ENCODE measurements at regions not wholly inside any gene's neighbourhood (a gene's known extent, or its start where the extent isn't known, plus 50 kb on each side); places are given as distances from the start of the nearest gene placed in this dataset.
"Not testable (repeated sequence)": the region's sequence is repeated elsewhere in the genome, so short reads cannot be mapped to it uniquely, and the experiment has no call there.

DNA sequence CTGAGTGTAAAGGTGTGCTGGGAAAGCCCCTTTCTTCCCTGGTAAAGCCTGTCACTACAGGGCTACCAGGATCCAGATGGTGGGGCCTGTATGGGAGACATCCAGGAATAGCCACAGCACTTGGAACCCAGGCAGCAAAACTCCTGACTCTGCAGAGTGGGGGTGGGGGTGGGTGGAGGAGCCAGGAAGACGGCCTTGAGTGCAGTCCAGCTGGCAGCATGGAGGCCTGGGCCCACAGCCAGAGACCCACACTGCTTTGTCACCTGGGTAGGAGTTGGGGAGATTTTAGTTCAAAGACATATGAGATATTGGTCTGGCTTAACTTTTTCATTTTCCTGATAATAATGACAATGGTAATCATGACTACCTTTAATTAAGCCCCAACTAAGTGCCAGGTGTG, 116.7 kb upstream of the MRPS22 start:
- intact Hi-C loops (cut with DNase I) = no loop called here
- DNase-seq (ENCODE audit: low spot score) = no peak

GRCh38 chr3:139227827-139228226, 116.0 kb upstream of the MRPS22 start:
- intact Hi-C loops (cut with DNase I) = no loop called here
- DNase-seq (ENCODE audit: low spot score) = no peak

GRCh38 chr3:139230391-139230790, 113.4 kb upstream of the MRPS22 start:
- intact Hi-C loops (cut with DNase I) = no loop called here
- no peak for DNase-seq (ENCODE audit: low spot score)

GRCh38 chr3:139231555-139232281, 112.1 kb upstream of the MRPS22 start:
- intact Hi-C loops (cut with DNase I) = loop anchor here in 1 of 2 donors (1.0 kb wide), 1 partner anchor 34 kb away; no protein-coding TSS in a partner anchor
- no peak for DNase-seq (ENCODE audit: low spot score)

DNA sequence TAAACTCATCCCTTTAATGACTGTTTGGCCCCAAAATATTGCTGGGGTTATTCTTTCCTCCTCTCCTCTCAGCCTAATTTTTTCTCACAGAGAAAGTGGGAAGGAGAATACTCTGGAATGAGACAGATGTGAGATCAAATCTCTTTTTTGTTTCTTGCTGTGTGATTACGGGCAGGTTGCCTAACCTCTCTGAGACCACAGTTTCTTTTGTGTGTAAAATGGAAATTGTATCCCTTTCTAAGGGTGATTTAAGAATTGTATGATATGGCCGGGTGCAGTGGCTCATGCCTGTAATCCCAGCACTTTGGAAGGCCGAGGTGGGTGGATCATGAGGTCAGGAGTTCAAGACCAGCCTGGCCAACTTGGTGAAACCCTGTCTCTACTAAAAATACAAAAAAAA, 111.5 kb upstream of the MRPS22 start:
- intact Hi-C loops (cut with DNase I); DNase-seq (ENCODE audit: low spot score): not testable (repeated sequence)

- intact Hi-C loops (cut with DNase I) = no loop called here
- DNase-seq (ENCODE audit: low spot score) = no peak
These were observed 109.3 kb upstream of the MRPS22 start for GRCh38 chr3:139234491-139234890.

DNA sequence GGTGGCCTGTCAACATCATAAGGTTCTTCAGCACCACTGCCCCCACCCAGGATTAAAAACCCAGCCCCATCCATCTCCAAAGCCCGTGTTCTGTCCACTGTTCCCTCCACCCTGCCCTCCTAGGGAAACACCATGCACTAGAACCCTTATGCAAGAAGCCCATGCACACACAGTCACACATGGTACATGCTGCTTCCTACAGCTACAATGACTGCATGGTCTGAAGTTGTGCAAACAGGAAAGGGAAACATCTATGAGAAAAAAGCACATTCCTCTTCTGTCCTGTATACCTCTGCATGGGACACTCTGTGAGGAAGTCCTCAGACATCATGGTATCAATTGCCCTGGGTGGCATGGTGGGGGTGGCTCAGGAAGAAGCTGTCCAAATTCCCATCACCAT, 108.6 kb upstream of the MRPS22 start:
- intact Hi-C loops (cut with DNase I) = no loop called here

DNA sequence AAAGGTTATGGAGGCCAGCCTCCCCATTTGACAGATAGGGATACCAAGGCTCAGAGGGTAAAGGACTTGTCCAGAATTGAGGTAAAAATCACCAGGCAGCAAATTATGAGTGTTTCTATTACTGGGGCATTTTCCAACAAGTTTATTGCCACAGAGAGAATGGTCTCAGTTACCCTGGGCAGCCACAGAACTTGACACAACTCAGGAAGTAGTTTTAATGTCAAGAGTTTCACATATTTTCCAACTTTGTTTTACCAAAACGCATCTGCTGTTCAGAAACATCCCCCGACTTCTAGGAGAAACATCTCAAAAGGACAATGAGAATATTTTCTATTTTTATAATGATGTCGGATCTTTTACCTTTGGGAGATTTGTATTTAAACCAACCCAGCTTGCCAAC, 107.5 kb upstream of the MRPS22 start:
- DNase-seq (ENCODE audit: low spot score) = no peak
- intact Hi-C loops (cut with DNase I) = no loop called here

More for the DNA sequence above, 108.6 kb upstream of the MRPS22 start:
- DNase-seq (ENCODE audit: low spot score) = no peak

DNA sequence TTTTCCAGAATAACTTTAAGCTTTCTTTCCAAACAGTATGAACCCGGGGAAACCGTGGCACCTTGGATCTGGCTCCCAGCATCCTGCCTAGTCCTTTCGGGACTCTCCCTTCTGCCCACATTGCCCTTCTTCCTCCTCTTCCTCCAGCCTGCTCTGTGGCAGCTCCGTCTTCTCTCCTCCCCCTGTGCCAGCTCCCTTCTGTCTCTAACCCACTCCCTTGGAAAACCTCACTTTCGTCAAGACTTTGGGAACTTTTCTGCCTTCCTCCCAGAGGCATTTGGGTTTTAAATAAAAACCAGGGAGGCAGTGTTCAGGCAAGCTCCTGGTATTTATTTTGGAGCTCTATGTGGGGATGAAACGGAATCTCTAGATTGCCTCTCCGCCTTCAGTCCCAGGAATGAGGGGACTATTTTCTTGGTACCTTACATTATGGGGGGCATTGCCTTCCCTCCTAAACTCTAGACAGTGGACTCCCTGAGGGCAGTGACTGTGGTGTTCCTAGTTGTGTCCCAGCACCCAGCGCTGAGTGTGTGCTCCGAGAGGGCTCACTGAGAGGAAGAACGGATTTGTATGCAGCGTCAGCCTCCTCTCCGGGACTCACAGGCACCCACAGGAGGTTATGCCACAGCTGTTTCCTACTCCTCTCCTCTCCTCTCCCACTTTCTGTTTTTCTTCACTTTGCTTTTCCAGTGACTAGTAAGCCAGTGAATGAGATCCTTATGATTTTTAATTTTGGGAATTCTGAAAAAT, 105.4 kb upstream of the MRPS22 start:
- intact Hi-C loops (cut with DNase I) = no loop called here
- no peak for DNase-seq (ENCODE audit: low spot score)

- intact Hi-C loops (cut with DNase I) = no loop called here
- DNase-seq (ENCODE audit: low spot score) = no peak
These were observed 104.3 kb upstream of the MRPS22 start for GRCh38 chr3:139239550-139239949.

DNA sequence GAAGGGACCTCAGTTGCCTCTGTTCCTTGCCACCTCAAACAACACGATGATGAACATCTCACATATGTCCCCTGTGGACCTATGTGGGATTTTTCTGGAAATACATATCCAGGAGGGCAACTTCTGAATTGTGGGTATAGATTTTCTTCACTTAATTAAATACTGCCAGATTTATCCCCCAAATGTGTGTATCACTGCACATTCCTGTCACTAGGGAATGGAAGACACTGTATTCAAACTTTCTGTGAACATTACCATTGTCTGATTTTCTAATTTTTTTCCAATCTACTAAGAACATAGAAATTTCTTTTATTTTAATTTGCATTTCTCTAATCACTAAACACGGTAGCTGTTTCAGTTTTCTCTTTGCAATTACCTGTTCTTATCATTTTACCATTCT, 102.0 kb upstream of the MRPS22 start:
- no peak for DNase-seq (ENCODE audit: low spot score)
- intact Hi-C loops (cut with DNase I) = no loop called here

DNA sequence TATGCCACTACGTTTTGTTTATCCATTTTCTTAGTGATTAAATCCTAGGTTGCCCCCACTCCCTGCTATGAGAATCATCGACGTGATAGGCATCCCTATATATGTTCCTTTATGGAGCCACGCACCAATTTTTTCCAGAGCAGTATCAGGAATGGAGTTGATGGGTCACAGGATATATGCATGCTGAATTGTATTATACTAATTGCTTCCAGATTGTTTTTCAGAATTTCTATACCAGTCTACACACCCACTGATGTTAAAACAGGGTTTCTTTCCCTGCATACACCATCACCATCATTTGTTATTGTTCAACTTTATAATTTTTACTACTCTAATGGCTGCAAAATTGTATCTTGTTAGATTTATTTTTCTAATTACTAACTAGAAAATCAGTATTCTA, 100.1 kb upstream of the MRPS22 start:
- no peak for DNase-seq (ENCODE audit: low spot score)
- intact Hi-C loops (cut with DNase I) = no loop called here

- no peak for DNase-seq (ENCODE audit: low spot score)
- intact Hi-C loops (cut with DNase I) = no loop called here
These were observed 95.1 kb upstream of the MRPS22 start for GRCh38 chr3:139248593-139249255.

- intact Hi-C loops (cut with DNase I) = no loop called here
- no peak for DNase-seq (ENCODE audit: low spot score)
These were observed 92.3 kb upstream of the MRPS22 start for GRCh38 chr3:139251529-139251928.

GRCh38 chr3:139252719-139253118, 91.1 kb upstream of the MRPS22 start:
- DNase-seq (ENCODE audit: low spot score) = no peak
- intact Hi-C loops (cut with DNase I) = no loop called here

DNA sequence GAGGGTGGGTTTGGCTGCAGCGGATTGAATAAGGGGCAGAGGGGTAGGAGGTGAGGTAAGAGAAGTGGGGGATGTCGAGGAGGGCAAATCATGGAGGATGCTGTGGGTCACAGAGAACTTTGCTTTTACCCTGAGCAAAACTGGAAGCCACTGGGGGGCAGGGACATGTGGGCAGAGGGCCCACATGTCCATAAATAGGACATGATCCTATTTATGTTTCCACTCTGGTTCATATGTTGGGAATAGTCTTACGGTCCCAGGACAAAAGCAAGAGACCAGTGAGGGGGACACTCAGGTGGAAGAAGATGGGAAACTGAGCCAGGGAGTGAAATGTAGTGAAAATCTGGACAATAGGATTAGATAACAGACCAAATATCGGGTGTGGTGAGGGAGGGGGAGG, 85.5 kb upstream of the MRPS22 start:
- DNase-seq (ENCODE audit: low spot score) = no peak
- intact Hi-C loops (cut with DNase I) = no loop called here

DNA sequence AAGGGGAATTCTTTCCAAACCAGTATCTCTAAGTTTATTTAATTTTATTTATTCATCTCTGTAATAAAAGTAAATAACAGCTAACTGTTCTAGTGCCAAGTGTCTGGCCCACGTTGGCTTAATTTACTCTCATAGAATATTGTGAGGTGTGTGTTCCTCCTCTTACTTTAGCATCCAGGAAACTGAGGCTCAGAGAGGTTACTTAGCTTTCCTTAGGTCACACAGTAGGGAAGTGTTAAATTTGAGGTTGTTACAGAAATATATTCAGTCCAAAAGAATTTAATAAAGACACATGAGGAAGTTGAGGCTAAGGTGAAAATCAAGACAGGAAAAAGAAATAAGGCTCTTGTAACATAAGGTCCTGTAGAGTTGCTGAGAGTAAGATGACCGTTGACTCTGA, 84.4 kb upstream of the MRPS22 start:
- intact Hi-C loops (cut with DNase I) = no loop called here
- no peak for DNase-seq (ENCODE audit: low spot score)

DNA sequence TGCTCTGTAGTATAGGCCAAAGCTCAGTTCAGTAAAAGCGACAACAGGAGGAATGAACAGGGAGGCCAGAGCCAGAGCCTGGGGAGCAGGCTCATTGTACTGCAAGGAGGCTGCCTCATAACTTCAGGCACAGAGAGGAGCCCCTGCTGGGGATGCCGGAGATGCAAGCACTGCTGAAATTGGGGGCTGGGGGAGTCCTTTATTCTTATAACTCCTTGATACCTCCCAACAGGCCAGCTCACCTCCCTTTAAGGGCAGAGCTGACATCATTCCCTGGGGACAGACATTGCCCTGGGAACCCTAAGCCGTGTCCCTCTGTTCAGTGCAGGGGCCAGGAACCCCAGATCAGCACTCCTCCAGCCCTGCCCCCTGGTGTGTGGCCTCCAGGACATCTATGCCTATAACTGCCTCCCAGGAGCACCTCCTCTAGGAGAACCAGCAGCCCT, 83.8 kb upstream of the MRPS22 start:
- intact Hi-C loops (cut with DNase I) = no loop called here
- no peak for DNase-seq (ENCODE audit: low spot score)

DNA sequence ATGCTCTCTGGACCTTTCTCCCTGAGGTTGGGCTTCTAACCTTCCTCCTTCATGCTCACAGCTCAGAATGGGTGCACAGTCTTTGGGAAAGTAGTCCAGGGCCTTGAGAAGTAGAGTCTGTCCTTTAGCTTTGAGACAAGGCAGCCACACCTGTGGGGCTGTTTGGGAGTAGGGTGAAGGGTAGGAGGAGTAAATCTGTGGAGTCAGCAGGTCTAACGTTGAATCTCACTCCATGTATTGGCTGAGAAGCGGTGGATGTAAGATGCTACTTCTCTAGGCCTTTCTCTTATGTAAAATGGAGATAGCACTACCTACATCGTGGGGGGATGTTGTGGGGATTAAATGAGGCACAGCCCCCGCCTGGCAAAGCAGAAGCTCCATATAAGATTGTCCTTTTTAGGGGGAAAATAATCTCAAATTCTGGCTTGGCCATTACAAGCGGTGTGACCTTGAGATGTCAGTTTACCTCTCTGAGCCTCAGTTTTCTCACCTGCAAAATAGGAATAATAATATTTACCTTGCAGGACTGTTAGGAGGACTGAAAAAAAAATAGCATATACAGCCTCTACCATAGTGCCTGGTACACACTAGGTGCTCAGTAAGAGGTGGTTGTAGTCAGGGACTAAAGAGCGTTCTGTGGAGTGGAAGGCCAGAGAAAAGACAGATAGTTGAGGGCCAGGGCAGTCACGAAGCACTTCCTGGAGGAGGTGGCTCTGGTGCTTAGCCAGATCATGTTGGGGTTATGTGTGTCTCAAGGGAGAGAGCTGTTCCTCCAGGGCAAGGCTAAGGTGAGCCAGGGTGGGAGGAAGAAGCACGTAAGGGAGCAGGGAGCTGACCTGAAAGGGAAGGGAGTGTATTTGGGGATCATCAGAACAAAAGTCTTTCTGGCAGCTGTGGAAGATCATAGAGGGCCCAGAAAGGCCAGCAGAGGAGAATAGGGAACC, 82.8 kb upstream of the MRPS22 start:
- DNase-seq (ENCODE audit: low spot score) = no peak

More for the DNA sequence above, 82.8 kb upstream of the MRPS22 start:
- intact Hi-C loops (cut with DNase I) = no loop called here

Measured in posterior vena cava (tissue), 2 donors.